RWPE1 (cell line): ENCODE measurements at regions not wholly inside any gene's neighbourhood (a gene's known extent, or its start where the extent isn't known, plus 50 kb on each side); places are given as distances from the start of the nearest gene placed in this dataset.

Experiments
- CTCF ChIA-PET: fragments of 350-600 bp; sonication (Branson Sonifier 250); formaldehyde crosslinking; extraction: SDS; loops from one replicate; lab custom pipeline; 2021; lab: Yijun Ruan, JAX
- POLR2A ChIA-PET: fragments of 400-600 bp; formaldehyde crosslinking; extraction: SDS; loops from one replicate; lab custom pipeline; 2020; ENCODE audit warnings: antibody characterized with exemption; ENCODE audit not compliant: low non-redundant PET; lab: Yijun Ruan, JAX
- DNase-seq: peaks from one replicate; pipeline ENCODE4 v3.0.0; 2012; ENCODE audit warnings: low spot score
- H3K27ac ChIP-seq: fragments of 450-650 bp; 2 replicates; pipeline ENCODE4 v1.5.1; 2017
- TF ChIP-seq, protein P1 (sequence below): fragments of 450-650 bp; conservative IDR thresholded peaks from 2 replicates; pipeline ENCODE4 v1.5.1; 2017; ENCODE audit warnings: low read depth, mild to moderate bottlenecking

DNA sequence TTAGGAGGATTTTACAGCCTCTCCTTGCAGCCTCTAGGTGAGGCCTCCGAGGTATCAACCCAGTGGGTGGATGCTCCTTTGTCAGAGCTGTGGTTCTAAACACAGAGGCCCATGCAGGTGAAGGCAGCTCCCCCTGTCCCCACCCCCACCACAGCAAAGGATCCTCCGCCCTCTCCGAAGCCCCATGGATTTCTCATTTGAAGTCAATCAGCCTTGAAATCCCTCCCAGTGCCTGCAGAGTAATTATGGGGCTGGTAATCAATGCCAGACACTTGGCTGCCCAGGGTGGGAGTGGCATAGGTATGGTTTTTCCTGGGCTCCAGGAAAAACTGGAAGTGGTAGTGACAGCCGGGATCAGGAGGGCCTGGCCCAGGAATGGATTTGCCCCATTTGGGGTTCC lies 119.5 kb upstream of the CSF3R start:
- CTCF ChIA-PET: no interaction called here
- POLR2A ChIA-PET: no interaction called here
- no peak overlapping the region for H3K27ac ChIP-seq
- DNase-seq: no peak
- TF ChIP-seq, protein P1, sequence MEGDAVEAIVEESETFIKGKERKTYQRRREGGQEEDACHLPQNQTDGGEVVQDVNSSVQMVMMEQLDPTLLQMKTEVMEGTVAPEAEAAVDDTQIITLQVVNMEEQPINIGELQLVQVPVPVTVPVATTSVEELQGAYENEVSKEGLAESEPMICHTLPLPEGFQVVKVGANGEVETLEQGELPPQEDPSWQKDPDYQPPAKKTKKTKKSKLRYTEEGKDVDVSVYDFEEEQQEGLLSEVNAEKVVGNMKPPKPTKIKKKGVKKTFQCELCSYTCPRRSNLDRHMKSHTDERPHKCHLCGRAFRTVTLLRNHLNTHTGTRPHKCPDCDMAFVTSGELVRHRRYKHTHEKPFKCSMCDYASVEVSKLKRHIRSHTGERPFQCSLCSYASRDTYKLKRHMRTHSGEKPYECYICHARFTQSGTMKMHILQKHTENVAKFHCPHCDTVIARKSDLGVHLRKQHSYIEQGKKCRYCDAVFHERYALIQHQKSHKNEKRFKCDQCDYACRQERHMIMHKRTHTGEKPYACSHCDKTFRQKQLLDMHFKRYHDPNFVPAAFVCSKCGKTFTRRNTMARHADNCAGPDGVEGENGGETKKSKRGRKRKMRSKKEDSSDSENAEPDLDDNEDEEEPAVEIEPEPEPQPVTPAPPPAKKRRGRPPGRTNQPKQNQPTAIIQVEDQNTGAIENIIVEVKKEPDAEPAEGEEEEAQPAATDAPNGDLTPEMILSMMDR: no peak

DNA sequence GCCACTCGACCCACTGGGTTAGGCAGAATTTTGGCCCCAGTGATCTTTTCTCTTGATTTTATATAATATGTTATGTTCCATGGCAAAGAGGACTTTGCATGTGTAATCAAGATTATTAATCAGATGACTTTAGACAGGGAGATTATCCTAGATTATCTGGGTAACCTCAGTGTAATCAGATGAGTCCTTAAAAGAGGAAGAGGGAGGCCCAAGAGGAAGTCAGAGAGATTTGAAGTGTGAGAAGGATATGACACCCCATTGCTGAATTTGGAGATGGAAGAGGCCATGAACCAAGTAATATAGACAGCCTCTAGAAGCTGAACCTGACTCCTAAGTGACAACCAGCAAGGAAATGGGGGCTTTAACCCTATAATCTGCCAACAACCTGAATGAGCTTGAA lies 117.1 kb upstream of the CSF3R start:
- ChIA-PET CTCF (interaction anchor here (0.6 kb wide), 1 partner anchor 10 kb away, joined by 4 read pairs; no protein-coding TSS in a partner anchor), POLR2A (no interaction called here)
- TF ChIP-seq, protein P1: no peak
- H3K27ac ChIP-seq: no peak overlapping the region
- no peak for DNase-seq

DNA sequence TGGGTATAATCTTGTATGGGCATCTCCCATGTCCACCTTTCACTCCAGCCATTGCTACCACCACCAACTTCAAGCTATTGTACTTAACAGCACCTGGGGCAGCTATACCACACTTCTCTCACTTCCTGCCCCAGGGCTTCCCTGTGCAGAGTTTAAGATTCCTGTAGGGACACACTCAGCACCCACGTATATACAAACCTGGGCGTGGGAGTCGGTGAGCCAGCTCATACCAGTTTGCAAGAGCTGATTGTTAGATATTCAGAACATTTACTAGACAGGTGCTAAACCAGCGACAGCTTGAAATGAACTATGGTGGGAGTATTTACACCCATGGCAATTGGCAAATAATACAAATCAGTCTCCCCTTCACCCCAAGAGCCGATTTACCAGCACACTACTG lies 114.8 kb upstream of the CSF3R start:
- CTCF ChIA-PET: no interaction called here
- TF ChIP-seq, protein P1: no peak
- DNase-seq: no peak
- POLR2A ChIA-PET: no interaction called here
- H3K27ac ChIP-seq: no peak overlapping the region

DNA sequence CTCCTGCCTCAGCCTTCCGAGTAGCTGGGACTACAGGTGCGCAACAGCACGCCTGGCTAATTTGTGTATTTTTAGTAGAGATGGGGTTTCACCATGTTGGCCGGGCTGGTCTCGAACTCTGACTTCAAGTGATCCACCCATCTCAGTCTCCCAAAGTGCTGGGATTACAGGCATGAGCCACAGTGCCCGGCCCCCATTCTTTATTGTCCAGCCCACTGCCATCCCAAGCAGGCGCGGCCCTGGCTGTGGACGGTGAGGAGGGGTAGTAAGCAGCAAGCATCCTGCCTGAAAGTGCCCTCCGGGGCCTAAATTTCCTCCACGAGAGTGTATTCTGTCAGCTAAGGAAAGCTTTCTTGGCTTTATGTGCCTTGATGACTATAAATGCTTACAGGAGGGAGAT lies 113.2 kb upstream of the CSF3R start:
- DNase-seq: no peak
- H3K27ac ChIP-seq: no peak overlapping the region
- CTCF ChIA-PET: no interaction called here
- POLR2A ChIA-PET: no interaction called here
- TF ChIP-seq, protein P1: no peak

DNA sequence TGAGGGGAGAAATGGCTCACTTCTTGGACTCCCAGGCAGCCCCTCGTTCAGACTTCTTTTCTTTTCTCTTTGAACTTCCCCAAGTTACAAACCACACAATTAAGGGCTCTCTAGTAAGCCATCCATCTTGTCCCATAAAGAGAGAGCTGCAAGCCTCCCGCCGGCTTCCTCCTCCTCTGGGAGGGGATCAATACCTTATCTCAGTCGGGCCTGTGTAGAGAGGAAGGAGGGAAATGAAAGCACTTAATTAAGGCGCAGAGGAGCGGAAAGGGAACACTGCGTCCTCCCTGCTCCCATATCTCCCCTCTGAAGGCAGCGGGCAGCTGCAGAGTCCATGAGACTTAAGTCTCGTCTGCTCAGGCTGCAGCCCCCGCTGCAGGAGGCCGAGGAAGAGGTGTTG lies 112.6 kb upstream of the CSF3R start:
- CTCF ChIA-PET: no interaction called here
- H3K27ac ChIP-seq: no peak overlapping the region
- no peak for DNase-seq
- TF ChIP-seq, protein P1: no peak
- POLR2A ChIA-PET: no interaction called here

DNA sequence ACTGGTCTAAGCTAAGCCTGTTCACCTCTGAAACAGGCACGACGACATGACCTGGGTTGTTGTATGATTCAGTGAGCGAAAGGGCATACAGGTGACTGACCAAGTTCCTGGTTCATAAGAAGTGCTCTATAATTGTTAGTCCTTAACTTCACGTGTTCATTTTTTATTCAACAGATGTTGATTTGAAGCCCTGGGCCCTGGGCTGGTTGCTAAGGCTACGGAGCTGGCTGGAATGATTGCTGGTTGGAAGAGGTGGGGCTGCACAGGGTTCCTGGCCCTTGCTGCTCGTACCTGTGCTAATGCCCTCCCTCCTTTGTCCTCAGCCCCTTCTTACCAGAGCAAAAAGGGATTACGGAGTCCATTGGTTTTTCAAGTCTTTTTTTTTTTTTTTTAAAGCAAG lies 111.3 kb upstream of the CSF3R start:
- POLR2A ChIA-PET: no interaction called here
- CTCF ChIA-PET: interaction anchor here (0.6 to 1.2 kb wide), 2 partner anchors 18 to 43 kb away, joined by 3 to 7 read pairs; no protein-coding TSS in a partner anchor
- TF ChIP-seq, protein P1: no peak
- DNase-seq: no peak
- H3K27ac ChIP-seq: no peak overlapping the region
